ENCODE measurements at regions not wholly inside any gene's neighbourhood (a gene's known extent, or its start where the extent isn't known, plus 50 kb on each side); places are given as distances from the start of the nearest gene placed in this dataset.
A peak's percentile ranks its signal among the peaks of the same experiment; 100 is the strongest.

DNA sequence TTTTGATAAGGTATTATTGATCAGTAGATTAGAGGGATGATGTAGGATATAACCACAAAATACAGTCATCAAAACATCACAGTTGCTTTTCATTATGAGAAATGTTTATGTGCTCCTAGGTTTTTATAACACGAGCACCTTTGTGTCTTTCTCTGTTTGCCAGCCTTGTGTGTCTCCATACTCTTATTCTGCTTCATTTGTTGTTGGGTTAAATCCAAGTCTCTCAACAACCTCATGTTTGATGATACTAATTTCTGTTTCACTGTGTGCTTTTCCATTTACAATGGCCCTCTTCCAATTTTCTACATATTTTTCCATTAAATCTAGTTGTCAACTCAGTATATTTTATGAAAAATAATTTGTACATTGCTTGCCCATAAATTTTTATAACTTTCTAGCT, 107.7 kb upstream of the POU2AF2 start:
- DNase-seq = no peak

DNA sequence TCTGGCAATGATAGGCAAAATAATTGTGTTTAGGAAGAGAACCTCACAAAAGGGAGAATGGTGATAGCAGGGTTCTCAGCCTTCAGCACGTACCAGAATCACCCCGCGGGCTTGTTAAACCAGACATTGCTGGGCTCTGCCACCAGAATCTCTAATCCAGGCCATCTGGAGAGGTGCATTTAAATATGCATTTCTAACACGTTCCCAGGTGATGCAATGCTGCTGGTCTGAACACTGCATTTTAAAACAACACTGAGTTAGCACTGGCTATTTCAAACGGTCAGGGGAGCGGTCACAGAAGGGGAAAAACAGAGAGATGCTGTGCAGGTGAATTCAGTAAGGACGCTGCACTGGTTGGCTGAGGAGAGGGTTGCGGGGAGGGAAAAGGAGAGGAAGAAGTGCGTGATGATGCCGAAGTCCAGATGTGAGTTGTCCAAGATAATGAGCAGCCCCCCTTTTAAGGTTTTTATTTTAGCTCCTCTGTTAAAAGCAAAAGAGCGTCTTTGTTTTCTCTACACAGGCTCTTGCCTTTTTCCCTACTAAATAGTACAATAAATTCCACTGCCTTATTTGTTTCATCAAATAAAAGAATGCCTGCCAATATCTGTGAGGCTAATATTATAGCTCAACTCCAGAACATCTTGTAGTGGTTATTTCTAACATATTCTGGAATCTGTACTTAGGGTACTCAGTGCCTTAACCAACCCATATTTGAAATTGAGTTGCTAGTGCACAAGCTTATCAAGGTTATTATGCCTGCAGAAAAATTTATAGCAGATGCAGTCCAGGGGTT, 109.6 kb upstream of the POU2AF2 start:
- peak; percentile 39 for DNase-seq

- no peak for DNase-seq
Observed at GRCh38 chr11:111135101-111135500, 110.4 kb upstream of the POU2AF2 start.

DNA sequence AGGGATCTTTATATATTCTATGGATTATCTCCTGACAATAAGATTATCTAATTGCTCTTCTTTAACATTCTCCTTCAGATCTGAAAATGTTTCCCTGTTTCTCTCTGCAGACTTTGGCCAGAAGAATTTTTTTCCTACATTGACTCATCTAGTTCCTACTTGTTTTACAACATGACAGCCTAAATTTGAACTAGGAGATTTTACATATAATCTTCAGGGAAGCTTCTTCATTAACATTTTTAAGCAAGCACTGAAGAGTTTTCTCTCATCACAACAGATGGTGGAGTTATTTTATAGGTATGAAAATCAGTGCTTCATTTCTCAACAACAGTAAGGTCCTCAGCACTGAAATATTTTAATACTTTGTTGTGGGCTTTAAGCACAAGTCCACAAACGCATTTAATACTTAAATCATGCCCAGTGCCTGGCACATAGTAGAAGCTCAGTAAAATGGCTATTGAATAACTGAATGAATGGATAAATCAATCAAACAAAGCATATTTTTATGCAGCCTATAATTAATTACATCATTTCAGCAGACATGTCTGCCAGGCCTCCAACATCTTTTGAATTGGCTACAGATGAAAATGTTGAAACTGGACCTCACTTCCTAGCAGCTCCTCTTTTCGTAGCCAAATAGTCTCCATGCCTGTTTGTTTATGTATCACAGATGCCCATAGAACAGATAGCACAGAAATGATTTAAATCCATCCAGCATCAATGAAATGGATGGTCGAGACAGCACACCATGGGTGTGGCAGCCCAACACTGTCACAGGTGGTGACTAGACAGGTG, 117.3 kb upstream of the POU2AF2 start:
- DNase-seq = no peak

DNA sequence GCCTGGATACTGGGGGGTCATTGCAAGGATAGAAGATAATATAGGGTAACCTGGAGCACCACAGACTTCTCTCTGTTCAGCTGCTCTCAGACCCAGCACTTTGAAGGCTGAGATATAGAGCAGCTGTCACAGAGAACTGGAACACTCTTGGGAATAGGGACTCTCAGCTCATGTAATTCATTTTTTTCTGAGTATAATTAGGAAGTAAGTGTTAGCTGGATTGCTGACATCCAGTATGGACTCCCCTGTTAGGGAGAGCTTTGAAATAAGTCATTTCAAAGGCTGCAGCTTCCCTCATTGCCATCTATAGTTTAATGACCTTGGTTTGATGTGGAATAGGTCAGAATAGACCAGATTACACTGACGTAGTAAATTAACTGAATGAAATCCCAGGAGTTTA, 120.8 kb upstream of the POU2AF2 start:
- no peak for DNase-seq

DNA sequence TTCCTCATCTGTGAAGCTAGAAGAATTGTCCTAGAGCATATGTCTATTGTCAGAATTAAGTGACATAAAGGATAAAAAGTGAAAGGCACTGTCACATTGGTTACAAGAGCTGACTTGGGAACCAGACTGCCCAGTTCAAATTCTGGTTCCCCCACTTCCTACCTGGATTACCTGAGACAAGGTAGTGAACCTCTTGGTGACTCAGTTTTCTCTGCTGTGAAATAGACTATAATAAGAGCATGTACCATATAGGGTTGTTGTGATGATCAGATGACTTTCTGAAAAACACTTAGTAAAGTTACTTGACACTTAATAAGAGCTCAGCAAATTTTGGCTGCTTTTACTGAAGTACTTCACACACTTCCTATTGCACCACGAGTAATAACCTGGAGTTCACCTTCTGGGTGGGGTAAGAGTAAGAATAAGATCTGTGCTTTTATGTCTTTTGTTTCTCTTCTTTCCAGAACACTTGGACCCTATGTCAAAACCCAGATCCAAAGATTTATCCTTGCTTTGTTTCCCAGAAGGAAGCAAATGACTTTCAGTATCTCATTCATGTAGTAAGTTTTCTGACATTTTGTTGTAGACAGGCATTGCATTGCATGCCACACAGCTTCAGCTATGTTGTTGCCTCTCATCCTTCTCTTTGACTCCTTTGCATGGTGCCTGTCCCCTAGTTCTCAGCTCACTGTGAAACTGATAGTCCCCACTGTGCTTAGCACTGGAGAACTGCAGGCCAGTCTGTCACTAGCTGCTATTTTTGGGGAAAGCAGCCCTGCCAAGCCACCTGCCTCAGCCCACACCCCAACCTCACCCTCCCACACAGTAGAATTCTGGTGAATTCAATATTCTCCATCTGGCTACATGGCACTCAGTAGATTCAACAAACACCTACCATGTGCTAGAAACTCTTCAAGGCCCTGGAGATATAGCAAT, 121.8 kb upstream of the POU2AF2 start:
- no peak for DNase-seq

GRCh38 chr11:111120696-111121302, 124.7 kb upstream of the POU2AF2 start:
- no peak for DNase-seq

DNA sequence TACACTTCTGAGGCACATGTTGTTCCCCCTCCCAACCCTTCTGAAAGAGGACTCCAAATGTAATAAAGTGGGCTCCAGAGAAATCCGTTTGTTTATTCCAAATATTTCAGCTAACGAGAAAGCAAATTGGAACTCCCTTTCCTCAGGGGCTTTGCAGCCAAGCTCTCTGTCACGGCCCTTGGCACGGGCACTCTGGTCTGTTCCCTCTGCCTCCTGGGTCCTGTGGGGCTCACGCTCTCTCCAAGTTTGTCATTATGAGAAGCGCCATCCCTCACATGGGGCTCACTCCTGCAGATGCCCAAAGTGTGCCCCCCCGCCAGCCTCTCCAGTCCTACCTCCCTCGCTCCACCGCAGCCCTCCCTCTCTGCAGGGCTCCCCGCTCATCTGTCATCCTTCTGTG, 125.4 kb upstream of the POU2AF2 start:
- DNase-seq = no peak

- DNase-seq = no peak
Observed at GRCh38 chr11:111119751-111120150, 125.8 kb upstream of the POU2AF2 start.

GRCh38 chr11:111115890-111116289, 129.6 kb upstream of the POU2AF2 start:
- no peak for DNase-seq

DNA sequence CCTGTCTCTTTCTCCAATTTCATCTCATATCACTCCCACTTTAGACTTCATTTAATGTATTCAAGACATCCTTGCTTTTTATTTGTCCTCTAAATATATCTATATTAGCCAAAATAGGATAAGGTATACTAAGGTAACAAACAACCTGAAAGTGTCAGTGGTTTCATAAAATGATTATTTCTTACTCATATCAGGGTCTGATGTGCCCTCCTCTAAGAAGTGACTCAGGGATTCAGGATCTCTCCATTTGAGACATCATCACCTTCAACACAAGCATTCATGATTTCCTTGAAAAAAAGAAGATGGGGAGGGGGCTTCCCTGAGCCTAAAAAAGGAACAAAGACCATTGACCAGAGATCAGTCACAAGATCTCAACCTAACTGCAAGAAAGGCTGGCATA, 131.4 kb upstream of the POU2AF2 start:
- DNase-seq = no peak

- no peak for DNase-seq
Observed at GRCh38 chr11:111112614-111113013, 132.9 kb upstream of the POU2AF2 start.

DNA sequence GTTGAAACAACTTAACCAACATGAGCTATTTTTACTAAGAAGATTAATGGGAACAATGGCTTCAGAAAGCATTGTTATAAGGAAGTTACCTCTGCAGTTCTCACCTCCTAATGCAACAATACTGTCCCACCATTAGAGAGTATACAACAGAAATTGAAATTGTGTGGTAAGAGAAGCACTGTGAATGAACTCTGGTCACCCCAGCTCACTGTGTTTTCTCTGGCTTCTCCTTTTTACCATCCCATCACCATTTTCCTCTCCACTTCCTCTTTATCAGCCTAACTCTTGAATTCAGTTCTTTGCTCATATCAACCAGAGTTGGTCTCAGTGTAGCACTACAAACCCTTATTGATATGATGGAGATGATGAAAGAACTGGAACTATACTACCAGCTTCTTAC, 138.0 kb upstream of the POU2AF2 start:
- DNase-seq = no peak

- no peak for DNase-seq
Observed at GRCh38 chr11:111106641-111107040, 138.9 kb upstream of the POU2AF2 start.

GRCh38 chr11:111105566-111105965, 140.0 kb upstream of the POU2AF2 start:
- no peak for DNase-seq

DNA sequence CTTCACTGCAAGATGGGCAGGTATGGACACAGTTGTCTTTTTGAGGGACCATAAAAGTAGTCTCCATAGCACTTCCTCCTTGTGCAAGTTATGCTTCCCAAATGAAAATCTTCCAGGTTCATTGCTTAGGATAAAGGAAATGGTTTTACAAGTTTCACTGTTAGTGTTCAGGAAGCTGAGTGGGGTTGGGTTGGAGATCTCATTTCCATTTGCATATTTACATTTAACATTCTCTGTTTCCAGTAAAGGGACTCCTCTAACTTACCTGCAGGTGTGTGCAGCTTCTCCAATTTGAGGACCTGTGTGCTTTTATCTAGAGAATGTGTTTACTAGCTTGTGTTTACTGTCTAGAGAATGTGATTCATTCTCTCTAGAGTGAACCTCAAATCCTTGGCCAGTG, 141.3 kb upstream of the POU2AF2 start:
- DNase-seq = no peak

- DNase-seq = no peak
Observed at GRCh38 chr11:111101881-111102280, 143.6 kb upstream of the POU2AF2 start.

DNA sequence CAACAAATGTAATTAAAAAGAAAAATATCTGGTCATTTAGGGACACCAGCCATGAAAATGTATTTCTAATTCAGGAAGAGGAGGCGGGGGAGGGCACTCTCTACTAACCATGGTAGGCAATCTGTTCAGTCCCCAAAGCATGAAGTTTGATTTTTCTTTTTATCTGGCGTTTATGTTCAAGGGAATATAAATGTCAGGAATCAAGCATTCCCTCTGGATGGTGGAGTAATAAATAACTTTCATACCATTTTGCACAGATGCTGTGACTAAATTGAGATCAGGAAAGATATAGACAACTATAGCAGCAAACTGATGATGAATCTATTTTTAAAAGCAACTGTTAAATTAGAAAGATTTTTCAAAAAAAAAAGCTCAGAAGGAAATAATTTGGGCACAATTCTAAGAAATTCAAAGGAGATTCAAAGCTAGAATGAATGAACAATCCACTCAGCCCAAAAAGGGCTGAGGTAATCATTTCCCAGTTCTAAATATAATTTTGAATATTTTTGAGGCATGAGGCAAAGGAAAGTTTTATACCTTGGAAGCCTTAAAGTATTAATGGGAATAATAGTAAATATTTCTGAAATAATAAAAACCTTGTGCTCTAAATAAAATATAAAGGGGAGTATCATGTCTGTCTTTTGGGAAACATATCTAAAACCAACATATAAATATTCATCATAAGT, 146.4 kb upstream of the POU2AF2 start:
- no peak for DNase-seq

DNA sequence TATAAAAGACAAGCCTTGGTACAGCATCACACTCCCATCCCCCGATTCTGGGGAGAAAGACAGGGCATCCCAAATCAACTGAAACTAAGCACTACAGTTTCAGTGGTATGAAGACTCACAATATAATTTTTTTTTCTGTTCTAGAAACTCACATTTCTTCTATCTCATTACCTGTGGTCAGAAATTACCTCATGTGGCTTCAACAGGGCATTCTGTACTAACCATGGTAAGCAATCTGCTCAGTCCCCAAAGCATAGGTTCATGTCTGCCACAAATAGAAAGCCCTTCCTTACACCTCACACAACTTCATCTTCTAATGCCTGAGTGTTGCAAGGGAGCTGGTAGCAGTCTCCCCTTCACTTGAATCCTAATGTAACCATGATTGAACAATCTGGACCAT, 147.4 kb upstream of the POU2AF2 start:
- DNase-seq = no peak

DNA sequence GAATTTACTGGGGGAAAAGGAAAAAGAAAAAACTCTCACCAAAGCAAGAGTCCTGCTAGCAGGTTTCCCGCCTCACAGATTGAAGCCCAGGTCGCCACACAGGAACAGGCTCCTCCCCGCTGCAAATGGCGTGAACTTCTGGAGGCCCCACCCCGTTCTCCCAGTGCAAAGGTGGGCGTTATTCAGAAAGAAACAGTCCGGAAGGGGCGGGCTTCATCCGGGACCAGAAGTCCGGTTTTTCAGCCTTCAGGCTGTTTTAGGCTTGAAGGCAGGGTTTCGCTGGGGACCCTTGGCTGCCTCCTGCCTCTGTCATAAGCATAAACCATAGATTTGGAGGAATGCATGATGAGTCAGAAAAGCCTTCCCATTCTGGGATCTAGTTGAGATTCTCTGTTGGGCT, 148.3 kb upstream of the POU2AF2 start:
- no peak for DNase-seq

GRCh38 chr11:111095327-111095726, 150.2 kb upstream of the POU2AF2 start:
- DNase-seq = no peak

DNA sequence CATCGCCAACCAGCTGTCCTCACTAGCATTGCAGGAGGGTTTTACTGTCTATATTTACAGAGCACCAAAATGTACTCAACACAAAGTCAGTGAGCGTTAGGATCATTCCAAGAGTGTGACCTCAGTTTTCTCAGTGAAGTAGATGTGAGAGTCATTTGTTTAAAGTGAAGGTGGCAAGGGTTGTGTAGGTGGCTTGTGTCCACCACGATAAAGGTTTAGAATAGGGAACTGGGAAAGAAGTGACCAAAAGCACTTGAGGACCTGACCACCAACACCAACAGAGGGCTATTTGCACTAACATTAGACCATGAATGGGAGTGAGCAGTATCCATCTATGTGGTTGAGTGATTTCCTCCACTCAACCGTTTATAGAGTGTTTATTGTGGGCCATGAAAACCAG, 152.5 kb upstream of the POU2AF2 start:
- DNase-seq = no peak

All from NCI-H82 (cell line).